ENCODE measurements at regions not wholly inside any gene's neighbourhood (a gene's known extent, or its start where the extent isn't known, plus 50 kb on each side); places are given as distances from the start of the nearest gene placed in this dataset.

GRCh38 chr5:67366276-67366675 is 169.7 kb upstream of the CD180 start:
- no peak for TF ChIP-seq POLR2AphosphoS5 (IDR thresholded peaks at IDR 0.05; ENCODE audit: low read depth, low read length)
- no peak for TF ChIP-seq POLR2A (IDR thresholded peaks at IDR 0.05; ENCODE audit: low read depth, low read length)
- no peak for TF ChIP-seq POU2F2 (IDR thresholded peaks at IDR 0.05; ENCODE audit: low read depth, low read length)
- no peak for TF ChIP-seq TAF1 (IDR thresholded peaks at IDR 0.05; ENCODE audit: low read depth, low read length)
